ENCODE measurements at regions not wholly inside any gene's neighbourhood (a gene's known extent, or its start where the extent isn't known, plus 50 kb on each side); places are given as distances from the start of the nearest gene placed in this dataset.

GRCh38 chr6:88276331-88276730 lies 110.2 kb upstream of the CNR1 start:
- no peak overlapping the region for H3K27ac ChIP-seq
- no peak overlapping the region for H3K4me3 ChIP-seq
- no peaks in the 10 kb centered on the region for H3K9me3 ChIP-seq (ENCODE audit: low read depth, low read length)
- no peak overlapping the region for H3K9ac ChIP-seq (ENCODE audit: insufficient read length)
- DNase-seq (ENCODE audit: low read depth, low spot score) = no peak
- TF ChIP-seq EZH2 (IDR thresholded peaks at IDR 0.05) = no peak
- no peak for TF ChIP-seq POLR2AphosphoS5 (IDR thresholded peaks at IDR 0.05; ENCODE audit: borderline replicate concordance, low read depth, low read length)
- TF ChIP-seq FOXP2 (optimal IDR thresholded peaks at IDR 0.05; ENCODE audit: control extremely low read depth, extremely low read length, insufficient read depth) = no peak
- no peaks in the 10 kb centered on the region for H3K36me3 ChIP-seq (ENCODE audit: insufficient read depth, low read length)

GRCh38 chr6:88268508-88268907 lies 102.4 kb upstream of the CNR1 start:
- no peak overlapping the region for H3K27ac ChIP-seq
- no peak for DNase-seq (ENCODE audit: low read depth, low spot score)
- H3K4me3 ChIP-seq = no peak overlapping the region
- H3K9me3 ChIP-seq (ENCODE audit: low read depth, low read length) = no peaks in the 10 kb centered on the region
- no peaks in the 10 kb centered on the region for H3K36me3 ChIP-seq (ENCODE audit: insufficient read depth, low read length)
- H3K9ac ChIP-seq (ENCODE audit: insufficient read length) = no peak overlapping the region
- no peak for TF ChIP-seq FOXP2 (optimal IDR thresholded peaks at IDR 0.05; ENCODE audit: control extremely low read depth, extremely low read length, insufficient read depth)
- TF ChIP-seq POLR2AphosphoS5 (IDR thresholded peaks at IDR 0.05; ENCODE audit: borderline replicate concordance, low read depth, low read length) = no peak
- TF ChIP-seq EZH2 (IDR thresholded peaks at IDR 0.05) = no peak

- no peak for DNase-seq (ENCODE audit: low read depth, low spot score)
Observed at GRCh38 chr6:88266126-88266525, 100.0 kb upstream of the CNR1 start.

GRCh38 chr6:88263591-88263990 lies 97.4 kb upstream of the CNR1 start:
- H3K9ac ChIP-seq (ENCODE audit: insufficient read length) = no peak overlapping the region
- no peaks in the 10 kb centered on the region for H3K36me3 ChIP-seq (ENCODE audit: insufficient read depth, low read length)
- TF ChIP-seq EZH2 (IDR thresholded peaks at IDR 0.05) (no peak), POLR2AphosphoS5 (IDR thresholded peaks at IDR 0.05; ENCODE audit: borderline replicate concordance, low read depth, low read length) (no peak), FOXP2 (optimal IDR thresholded peaks at IDR 0.05; ENCODE audit: control extremely low read depth, extremely low read length, insufficient read depth) (no peak)
- no peak overlapping the region for H3K4me3 ChIP-seq
- DNase-seq (ENCODE audit: low read depth, low spot score) = no peak
- no peaks in the 10 kb centered on the region for H3K9me3 ChIP-seq (ENCODE audit: low read depth, low read length)
- no peak overlapping the region for H3K27ac ChIP-seq

More at GRCh38 chr6:88266126-88266525, 100.0 kb upstream of the CNR1 start:
- Histone ChIP-seq H3K36me3 (ENCODE audit: insufficient read depth, low read length) (no peaks in the 10 kb centered on the region), H3K4me3 (no peak overlapping the region), H3K9me3 (ENCODE audit: low read depth, low read length) (no peaks in the 10 kb centered on the region), H3K27ac (no peak overlapping the region), H3K9ac (ENCODE audit: insufficient read length) (no peak overlapping the region)
- TF ChIP-seq EZH2 (IDR thresholded peaks at IDR 0.05) (no peak), FOXP2 (optimal IDR thresholded peaks at IDR 0.05; ENCODE audit: control extremely low read depth, extremely low read length, insufficient read depth) (no peak), POLR2AphosphoS5 (IDR thresholded peaks at IDR 0.05; ENCODE audit: borderline replicate concordance, low read depth, low read length) (no peak)

GRCh38 chr6:88262332-88262731 lies 96.2 kb upstream of the CNR1 start:
- TF ChIP-seq EZH2 (IDR thresholded peaks at IDR 0.05) (no peak), FOXP2 (optimal IDR thresholded peaks at IDR 0.05; ENCODE audit: control extremely low read depth, extremely low read length, insufficient read depth) (no peak), POLR2AphosphoS5 (IDR thresholded peaks at IDR 0.05; ENCODE audit: borderline replicate concordance, low read depth, low read length) (no peak)
- Histone ChIP-seq H3K27ac (no peak overlapping the region), H3K4me3 (no peak overlapping the region), H3K9me3 (ENCODE audit: low read depth, low read length) (no peaks in the 10 kb centered on the region), H3K36me3 (ENCODE audit: insufficient read depth, low read length) (no peaks in the 10 kb centered on the region), H3K9ac (ENCODE audit: insufficient read length) (no peak overlapping the region)
- DNase-seq (ENCODE audit: low read depth, low spot score) = no peak

GRCh38 chr6:88251301-88251700 lies 85.2 kb upstream of the CNR1 start:
- no peak for DNase-seq (ENCODE audit: low read depth, low spot score)
- no peak overlapping the region for H3K9ac ChIP-seq (ENCODE audit: insufficient read length)
- no peaks in the 10 kb centered on the region for H3K36me3 ChIP-seq (ENCODE audit: insufficient read depth, low read length)
- no peak overlapping the region for H3K4me3 ChIP-seq
- no peak overlapping the region for H3K27ac ChIP-seq
- no peak for TF ChIP-seq FOXP2 (optimal IDR thresholded peaks at IDR 0.05; ENCODE audit: control extremely low read depth, extremely low read length, insufficient read depth)
- no peak for TF ChIP-seq POLR2AphosphoS5 (IDR thresholded peaks at IDR 0.05; ENCODE audit: borderline replicate concordance, low read depth, low read length)
- no peaks in the 10 kb centered on the region for H3K9me3 ChIP-seq (ENCODE audit: low read depth, low read length)

GRCh38 chr6:88248709-88249321 lies 82.7 kb upstream of the CNR1 start:
- TF ChIP-seq POLR2AphosphoS5 (IDR thresholded peaks at IDR 0.05; ENCODE audit: borderline replicate concordance, low read depth, low read length) = no peak
- no peak for TF ChIP-seq EZH2 (IDR thresholded peaks at IDR 0.05)
- no peak for TF ChIP-seq FOXP2 (optimal IDR thresholded peaks at IDR 0.05; ENCODE audit: control extremely low read depth, extremely low read length, insufficient read depth)
- no peaks in the 10 kb centered on the region for H3K9me3 ChIP-seq (ENCODE audit: low read depth, low read length)
- no peak overlapping the region for H3K4me3 ChIP-seq
- H3K9ac ChIP-seq (ENCODE audit: insufficient read length) = no peak overlapping the region
- H3K27ac ChIP-seq = no peak overlapping the region
- no peaks in the 10 kb centered on the region for H3K36me3 ChIP-seq (ENCODE audit: insufficient read depth, low read length)
- no peak for DNase-seq (ENCODE audit: low read depth, low spot score)

GRCh38 chr6:88246654-88247053 lies 80.5 kb upstream of the CNR1 start:
- no peaks in the 10 kb centered on the region for H3K9me3 ChIP-seq (ENCODE audit: low read depth, low read length)
- DNase-seq (ENCODE audit: low read depth, low spot score) = no peak
- TF ChIP-seq EZH2 (IDR thresholded peaks at IDR 0.05) (no peak), POLR2AphosphoS5 (IDR thresholded peaks at IDR 0.05; ENCODE audit: borderline replicate concordance, low read depth, low read length) (no peak), FOXP2 (optimal IDR thresholded peaks at IDR 0.05; ENCODE audit: control extremely low read depth, extremely low read length, insufficient read depth) (no peak)
- no peaks in the 10 kb centered on the region for H3K36me3 ChIP-seq (ENCODE audit: insufficient read depth, low read length)
- no peak overlapping the region for H3K27ac ChIP-seq
- no peak overlapping the region for H3K4me3 ChIP-seq
- no peak overlapping the region for H3K9ac ChIP-seq (ENCODE audit: insufficient read length)

GRCh38 chr6:88244721-88245120 lies 78.6 kb upstream of the CNR1 start:
- no peak for DNase-seq (ENCODE audit: low read depth, low spot score)

More at GRCh38 chr6:88244721-88245120, 78.6 kb upstream of the CNR1 start:
- no peak overlapping the region for H3K4me3 ChIP-seq
- H3K9me3 ChIP-seq (ENCODE audit: low read depth, low read length) = no peaks in the 10 kb centered on the region
- H3K27ac ChIP-seq = no peak overlapping the region
- TF ChIP-seq FOXP2 (optimal IDR thresholded peaks at IDR 0.05; ENCODE audit: control extremely low read depth, extremely low read length, insufficient read depth) = no peak
- TF ChIP-seq EZH2 (IDR thresholded peaks at IDR 0.05) = no peak
- TF ChIP-seq POLR2AphosphoS5 (IDR thresholded peaks at IDR 0.05; ENCODE audit: borderline replicate concordance, low read depth, low read length) = no peak
- no peaks in the 10 kb centered on the region for H3K36me3 ChIP-seq (ENCODE audit: insufficient read depth, low read length)
- no peak overlapping the region for H3K9ac ChIP-seq (ENCODE audit: insufficient read length)
